ENCODE measurements at regions not wholly inside any gene's neighbourhood (a gene's known extent, or its start where the extent isn't known, plus 50 kb on each side); places are given as distances from the start of the nearest gene placed in this dataset.

- TF ChIP-seq YY1 (IDR thresholded peaks at IDR 0.05; ENCODE audit: insufficient read depth, insufficient read length), result no peak
- TF ChIP-seq SUZ12 (IDR thresholded peaks at IDR 0.05; ENCODE audit: extremely low read depth, insufficient read depth, insufficient read length), result no peak
- TF ChIP-seq ZNF274 (IDR thresholded peaks at IDR 0.05; ENCODE audit: low read depth, low read length), result no peak
These were observed 60.4 kb upstream of the FICD start for GRCh38 chr12:108454539-108455139.
